SK-N-MC (cell line): ENCODE measurements at regions not wholly inside any gene's neighbourhood (a gene's known extent, or its start where the extent isn't known, plus 50 kb on each side); places are given as distances from the start of the nearest gene placed in this dataset.

ENCODE experiments used
- EZH2 ChIP-seq: fragments of 200-600 bp; sonication (generic); IDR thresholded peaks from one replicate; pipeline ENCODE4 v1.6.1; 2017; ENCODE audit warnings: antibody characterized with exemption
- FOXP2 ChIP-seq: optimal IDR thresholded peaks from 2 replicates; pipeline ENCODE3; 2011; ENCODE audit warnings: mild to moderate bottlenecking, moderate library complexity; ENCODE audit not compliant: insufficient read depth; ENCODE audit errors: extremely low read length, control extremely low read depth
- POLR2AphosphoS5 ChIP-seq: IDR thresholded peaks from 2 replicates; pipeline ENCODE4 v1.6.1; 2012; ENCODE audit warnings: mild to moderate bottlenecking, low read depth, low read length, borderline replicate concordance

- TF ChIP-seq EZH2 (no peak), POLR2AphosphoS5 (no peak), FOXP2 (no peak)
Measured at GRCh38 chr5:13606051-13606450, 338.4 kb downstream of the DNAH5 start.
